Neuron (in vitro differentiated cells): ENCODE measurements at regions not wholly inside any gene's neighbourhood (a gene's known extent, or its start where the extent isn't known, plus 50 kb on each side); places are given as distances from the start of the nearest gene placed in this dataset.
A peak's percentile ranks its signal among the peaks of the same experiment; 100 is the strongest.

Experiments
- H2AFZ ChIP-seq: one replicate; pipeline ENCODE4 v1.6.1; 2013; ENCODE audit warnings: low read depth, mild to moderate bottlenecking, inconsistent platforms, low read length, moderate library complexity
- H3K27me3 ChIP-seq: one replicate; pipeline ENCODE4 v1.6.1; 2013; ENCODE audit warnings: low read length; ENCODE audit not compliant: insufficient read depth
- H3K36me3 ChIP-seq: one replicate; pipeline ENCODE4 v1.6.1; 2013; ENCODE audit warnings: low read length; ENCODE audit not compliant: insufficient read depth
- H3K4me1 ChIP-seq: one replicate; pipeline ENCODE4 v1.6.1; 2013; ENCODE audit warnings: low read length; ENCODE audit not compliant: insufficient read depth
- H3K4me3 ChIP-seq: 2 replicates; pipeline ENCODE4 v1.5.1; 2013; ENCODE audit warnings: mild to moderate bottlenecking, low read length, moderate library complexity
- H3K9me3 ChIP-seq: one replicate; pipeline ENCODE4 v1.6.1; 2013; ENCODE audit warnings: low read length

DNA sequence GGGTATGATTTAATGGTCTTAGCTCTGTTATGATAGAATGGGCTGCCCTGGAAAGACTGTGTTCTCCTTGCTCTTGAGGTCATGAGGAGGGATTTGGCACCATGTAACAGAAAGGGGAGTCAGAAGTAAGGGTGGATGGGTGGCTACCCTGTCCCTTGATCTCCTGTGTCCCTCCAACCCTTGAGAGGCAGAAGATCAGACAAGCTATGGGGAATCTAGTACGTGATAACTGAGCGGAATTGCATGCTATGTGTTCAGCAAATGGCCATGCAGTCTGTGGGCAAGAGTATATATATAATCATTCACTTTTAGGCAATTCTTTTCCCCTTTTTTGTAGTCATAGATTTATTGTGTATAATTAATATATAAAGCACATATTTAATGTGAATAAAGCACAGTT is 174.9 kb downstream of the SEC23IP start:
- no peak overlapping the region for H2AFZ ChIP-seq

DNA sequence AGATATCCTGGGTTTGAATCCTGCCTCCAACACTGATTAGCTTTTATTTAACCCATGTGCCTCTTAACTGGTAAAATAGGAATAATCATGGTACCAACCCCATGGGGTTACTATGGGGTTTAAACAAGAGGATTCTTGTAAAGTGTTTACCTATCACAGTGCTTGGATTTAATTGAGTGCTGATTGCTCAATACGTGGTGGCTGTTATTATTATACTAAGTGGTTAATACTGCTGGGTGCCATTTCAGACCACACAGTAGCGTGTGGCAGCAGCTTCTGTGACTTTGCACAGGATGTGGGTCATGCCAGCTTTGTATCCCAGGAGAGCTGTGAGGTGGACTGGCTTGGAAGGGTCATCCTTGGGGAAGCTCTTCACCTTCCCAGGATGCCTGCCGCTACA is 177.2 kb downstream of the SEC23IP start:
- H3K9me3 ChIP-seq = no peaks in the 10 kb centered on the region
- no peak overlapping the region for H3K4me3 ChIP-seq
- H3K27me3 ChIP-seq = no peaks in the 10 kb centered on the region
- no peak overlapping the region for H2AFZ ChIP-seq
- no peaks in the 10 kb centered on the region for H3K36me3 ChIP-seq
- H3K4me1 ChIP-seq = no peaks in the 10 kb centered on the region

More for the DNA sequence above, 174.9 kb downstream of the SEC23IP start:
- Histone ChIP-seq H3K9me3 (no peaks in the 10 kb centered on the region), H3K4me1 (no peaks in the 10 kb centered on the region), H3K36me3 (no peaks in the 10 kb centered on the region), H3K27me3 (peaks cover 5% of the 10 kb centered on the region), H3K4me3 (no peak overlapping the region)

DNA sequence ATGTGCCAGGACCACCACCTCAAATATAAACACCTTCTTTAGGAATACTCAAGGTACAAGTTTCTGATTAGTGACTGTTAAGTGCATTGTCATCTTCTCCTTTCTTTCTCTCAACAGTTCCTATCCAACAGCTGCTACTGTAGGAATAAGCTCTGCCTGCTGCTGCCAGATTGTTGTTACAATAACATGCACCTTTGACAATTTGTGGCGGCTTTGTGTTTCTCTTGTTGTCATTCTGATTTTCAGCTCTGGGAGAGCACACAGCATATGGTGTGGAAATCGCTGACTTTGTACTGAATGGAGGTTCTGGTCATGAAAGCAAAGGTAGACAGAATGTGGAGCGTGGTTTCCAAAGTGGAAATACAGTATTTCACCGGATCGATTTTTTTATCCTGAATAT is 182.8 kb downstream of the SEC23IP start:
- H3K36me3 ChIP-seq = no peaks in the 10 kb centered on the region
- H2AFZ ChIP-seq = no peak overlapping the region
- H3K9me3 ChIP-seq = no peaks in the 10 kb centered on the region
- H3K4me3 ChIP-seq = no peak overlapping the region
- H3K27me3 ChIP-seq = peaks cover 5% of the 10 kb centered on the region
- no peaks in the 10 kb centered on the region for H3K4me1 ChIP-seq

DNA sequence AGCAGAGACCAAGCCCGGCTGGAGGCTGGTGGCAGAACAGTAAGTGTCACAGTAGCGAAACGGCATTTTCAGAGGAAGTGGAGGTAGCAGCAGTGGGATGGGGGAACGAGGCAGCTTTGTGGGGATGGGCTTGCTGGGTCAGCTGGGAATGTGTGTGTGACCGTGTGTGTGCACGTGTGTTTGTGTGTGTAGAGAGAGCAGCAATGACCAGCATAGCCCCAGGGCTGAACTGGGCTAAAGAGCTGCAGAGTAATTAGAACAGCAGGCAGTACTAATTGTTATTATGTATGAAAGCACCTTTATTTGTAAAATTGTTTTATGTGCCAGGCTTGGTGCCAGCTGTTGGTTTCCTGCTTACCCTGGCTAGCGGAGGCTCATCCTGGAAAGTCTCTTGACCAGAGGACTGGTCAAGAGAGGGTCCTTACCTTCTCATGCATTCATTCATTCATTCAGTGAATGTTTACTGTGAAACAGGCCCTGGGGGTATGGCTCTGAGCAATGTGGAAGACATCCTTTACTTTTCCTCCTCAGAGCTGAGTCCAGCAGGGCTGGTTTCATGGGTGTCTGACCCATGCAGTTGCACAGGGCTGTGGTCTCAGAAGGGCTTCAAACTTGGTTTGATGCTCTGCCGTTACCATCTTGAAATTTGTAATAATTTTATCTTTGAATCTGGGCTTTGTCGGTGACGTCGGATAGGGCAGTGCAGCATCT is 184.6 kb downstream of the SEC23IP start:
- Histone ChIP-seq H3K36me3 (no peaks in the 10 kb centered on the region), H3K4me3 (no peak overlapping the region), H2AFZ (peak overlapping the region; percentile 22), H3K4me1 (no peaks in the 10 kb centered on the region), H3K27me3 (peaks cover 5% of the 10 kb centered on the region), H3K9me3 (no peaks in the 10 kb centered on the region)

DNA sequence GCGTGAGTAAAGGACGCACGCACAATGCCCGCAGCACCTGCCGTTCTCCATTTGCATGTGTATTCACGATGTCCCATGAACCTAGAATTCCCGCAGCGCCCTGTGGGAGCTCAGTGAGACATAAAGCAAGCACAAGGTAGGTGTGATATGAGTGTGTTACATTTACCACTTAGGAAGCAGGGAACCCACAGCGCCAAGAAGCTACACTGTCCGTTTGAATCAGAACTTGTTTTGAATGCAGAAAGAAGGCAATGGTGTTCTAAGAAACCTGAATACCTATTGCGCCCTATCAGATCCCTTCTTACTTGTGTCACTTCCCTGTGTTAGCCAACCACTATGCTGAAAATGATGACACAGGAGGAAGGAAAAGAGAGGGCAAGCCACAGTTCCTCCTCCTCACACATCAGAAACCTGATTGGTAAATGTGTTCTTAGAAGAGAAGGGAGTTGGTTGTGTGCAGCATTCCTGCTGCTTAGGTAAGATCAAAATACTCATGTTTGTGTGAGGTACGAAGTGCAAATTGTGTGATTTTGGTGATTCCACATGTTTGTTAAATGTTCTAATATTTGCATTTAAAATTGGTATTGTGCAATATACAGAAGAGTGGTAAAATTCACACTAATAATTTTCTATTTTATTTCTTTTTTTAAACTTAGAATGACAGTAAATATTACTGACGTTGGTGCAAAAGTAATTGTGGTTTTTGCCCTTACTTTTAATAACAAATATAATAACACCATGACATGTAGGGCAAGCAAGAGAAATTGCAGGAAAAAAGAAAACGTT is 185.4 kb downstream of the SEC23IP start:
- Histone ChIP-seq H2AFZ (peak overlapping the region; percentile 22), H3K4me1 (no peaks in the 10 kb centered on the region), H3K4me3 (no peak overlapping the region), H3K27me3 (peaks cover 5% of the 10 kb centered on the region), H3K36me3 (no peaks in the 10 kb centered on the region), H3K9me3 (no peaks in the 10 kb centered on the region)

DNA sequence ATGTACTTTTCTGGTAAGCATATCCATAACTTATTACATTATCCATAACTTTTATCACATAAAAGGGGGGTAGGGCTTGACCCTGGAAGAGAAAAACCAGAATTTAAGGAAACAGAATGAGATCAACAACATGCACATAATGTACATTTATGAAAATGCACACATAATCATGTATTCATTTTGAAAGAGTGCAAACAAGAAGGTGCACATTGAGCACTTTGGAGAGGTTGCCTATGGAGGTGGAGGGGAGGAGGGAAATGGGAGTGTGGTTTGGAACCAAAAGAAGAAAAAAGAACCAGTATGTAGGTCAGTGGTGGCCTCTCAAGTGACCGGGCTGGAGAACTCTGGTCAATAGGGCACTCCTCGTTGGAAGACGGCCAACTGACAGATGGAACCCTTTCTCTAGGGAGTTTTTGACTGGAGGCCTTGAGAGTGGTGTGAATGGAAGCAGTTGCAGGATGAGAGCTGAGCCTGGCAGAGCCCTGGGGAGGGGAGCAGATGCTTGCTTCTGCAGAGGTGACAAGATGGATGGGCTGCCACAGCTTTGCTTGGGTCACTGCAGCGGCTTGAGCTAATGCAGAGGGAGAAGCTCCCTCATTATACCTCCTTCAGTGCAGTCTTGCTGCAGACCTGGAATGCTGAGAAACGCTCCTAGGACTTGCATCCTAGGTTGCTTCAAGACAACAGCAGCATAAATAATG is 192.7 kb downstream of the SEC23IP start:
- Histone ChIP-seq H3K4me3 (no peak overlapping the region), H2AFZ (no peak overlapping the region), H3K4me1 (no peaks in the 10 kb centered on the region), H3K27me3 (no peaks in the 10 kb centered on the region), H3K9me3 (no peaks in the 10 kb centered on the region), H3K36me3 (no peaks in the 10 kb centered on the region)

DNA sequence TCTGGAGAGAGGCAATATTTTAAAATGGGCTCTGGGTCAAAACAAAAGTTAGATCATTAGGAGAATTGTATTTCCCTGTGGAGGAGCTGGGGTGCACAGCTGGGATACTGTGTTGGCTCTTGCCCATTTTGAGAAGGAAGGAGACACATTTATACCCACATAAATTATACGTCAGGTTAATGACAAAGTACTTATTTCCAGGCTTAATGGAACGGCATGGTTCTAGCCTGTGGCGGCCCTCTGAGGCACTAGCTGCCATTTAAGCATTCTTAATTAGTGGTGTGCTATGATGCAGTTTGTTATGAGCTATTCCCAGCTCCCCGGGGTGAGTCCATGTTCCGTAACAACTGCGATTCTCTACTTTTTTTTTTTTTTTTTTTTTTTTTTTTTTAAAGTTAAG is 193.5 kb downstream of the SEC23IP start:
- H3K27me3 ChIP-seq = no peaks in the 10 kb centered on the region
- no peak overlapping the region for H3K4me3 ChIP-seq
- H3K9me3 ChIP-seq = no peaks in the 10 kb centered on the region
- H3K4me1 ChIP-seq = no peaks in the 10 kb centered on the region
- H3K36me3 ChIP-seq = no peaks in the 10 kb centered on the region
- no peak overlapping the region for H2AFZ ChIP-seq

DNA sequence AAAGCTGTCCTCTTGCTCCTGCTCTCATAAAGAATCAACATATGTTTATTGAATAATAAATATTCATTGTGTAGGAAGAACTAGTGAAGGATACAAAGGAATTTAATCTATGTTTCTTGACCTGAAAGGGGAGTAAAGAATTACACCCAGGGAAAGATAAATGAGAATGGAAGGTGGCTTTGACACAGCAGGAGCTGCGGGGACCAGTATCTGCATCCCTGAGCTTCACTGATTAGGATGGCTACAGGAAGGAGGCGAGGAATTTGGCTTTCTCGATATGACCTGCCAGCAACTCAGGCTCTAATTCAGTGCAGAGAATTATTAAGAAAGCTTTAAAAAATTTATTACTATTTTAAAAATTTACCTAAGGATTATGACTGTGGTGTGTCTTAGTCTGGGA is 194.6 kb downstream of the SEC23IP start:
- Histone ChIP-seq H3K9me3 (no peaks in the 10 kb centered on the region), H3K27me3 (no peaks in the 10 kb centered on the region), H3K36me3 (no peaks in the 10 kb centered on the region), H3K4me3 (no peak overlapping the region), H3K4me1 (no peaks in the 10 kb centered on the region), H2AFZ (no peak overlapping the region)

DNA sequence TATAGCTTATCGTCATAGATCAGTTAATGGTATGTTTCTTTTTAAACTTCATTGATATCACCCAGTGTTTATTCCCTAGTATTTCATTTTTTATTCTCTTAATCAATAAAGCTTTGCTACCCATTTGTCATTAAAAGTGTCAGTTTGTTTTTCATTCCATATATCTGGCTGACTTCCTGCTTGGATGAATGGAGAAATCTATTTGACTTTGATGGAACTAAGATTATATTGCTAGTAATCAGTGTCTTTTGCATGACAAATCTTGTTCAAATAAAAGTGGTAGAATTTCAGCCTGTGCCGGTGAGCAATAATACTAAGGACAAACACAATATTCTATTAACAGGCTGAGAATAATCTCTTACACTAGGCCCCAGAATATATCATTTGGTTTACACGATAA is 203.3 kb downstream of the SEC23IP start:
- Histone ChIP-seq H3K4me3 (no peak overlapping the region), H3K27me3 (no peaks in the 10 kb centered on the region), H3K36me3 (no peaks in the 10 kb centered on the region), H2AFZ (no peak overlapping the region), H3K9me3 (no peaks in the 10 kb centered on the region), H3K4me1 (peaks cover 7% of the 10 kb centered on the region)

DNA sequence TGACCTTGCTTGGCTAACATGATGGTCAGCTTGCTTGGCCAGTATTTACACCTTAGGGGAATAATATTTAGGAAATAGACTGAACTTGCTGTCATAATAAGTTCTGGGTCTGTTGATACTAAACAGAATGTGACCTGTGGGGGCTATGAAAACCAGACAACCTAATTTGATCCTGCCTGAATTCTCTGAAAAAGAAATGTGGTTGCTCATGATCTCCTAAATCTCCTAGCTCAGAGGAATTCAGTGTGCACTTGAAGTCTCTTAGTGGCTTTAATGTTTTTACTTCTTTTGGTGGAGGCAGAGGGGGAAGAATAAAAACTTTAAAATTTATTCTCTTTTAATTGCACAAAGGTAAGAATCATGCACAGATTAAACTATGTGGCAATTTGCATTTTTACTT is 205.2 kb downstream of the SEC23IP start:
- H3K9me3 ChIP-seq = no peaks in the 10 kb centered on the region
- H2AFZ ChIP-seq = no peak overlapping the region
- H3K27me3 ChIP-seq = no peaks in the 10 kb centered on the region
- no peaks in the 10 kb centered on the region for H3K36me3 ChIP-seq
- H3K4me1 ChIP-seq = peaks cover 7% of the 10 kb centered on the region
- no peak overlapping the region for H3K4me3 ChIP-seq

DNA sequence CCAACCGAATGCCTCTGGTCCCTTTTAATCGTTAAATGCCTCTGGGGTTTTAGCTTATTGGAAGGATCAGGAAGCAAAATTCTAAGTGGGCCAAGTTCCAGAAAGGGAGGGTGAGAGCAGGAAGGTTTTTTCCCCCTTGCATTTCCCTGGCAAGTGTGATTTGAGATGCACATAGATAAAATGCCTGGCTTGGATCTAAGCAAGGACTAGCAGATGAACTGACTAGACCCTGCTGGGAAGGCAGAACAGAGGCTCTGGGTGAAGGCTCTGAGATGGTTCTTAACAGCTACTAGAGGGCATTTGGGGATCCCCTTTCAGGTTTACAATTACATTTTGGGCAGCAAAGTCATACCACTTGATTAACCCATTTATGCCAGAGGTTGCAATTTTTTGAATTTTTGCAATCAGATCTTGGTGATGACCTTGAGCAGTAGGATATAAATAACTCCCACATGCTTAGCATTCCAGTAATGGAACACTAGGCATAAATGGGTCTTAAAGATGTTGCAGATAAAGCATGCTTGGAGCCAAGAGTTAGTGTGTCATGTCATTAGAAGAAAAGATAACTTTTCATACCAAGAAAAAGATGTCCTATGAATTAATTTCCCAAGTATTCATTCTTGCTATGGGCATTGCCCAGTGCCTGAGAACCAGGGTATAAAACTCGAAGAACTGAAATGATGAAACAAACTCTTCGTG is 205.9 kb downstream of the SEC23IP start:
- H3K27me3 ChIP-seq = no peaks in the 10 kb centered on the region
- H2AFZ ChIP-seq = no peak overlapping the region
- H3K4me1 ChIP-seq = peaks cover 7% of the 10 kb centered on the region
- H3K36me3 ChIP-seq = no peaks in the 10 kb centered on the region
- no peaks in the 10 kb centered on the region for H3K9me3 ChIP-seq
- H3K4me3 ChIP-seq = no peak overlapping the region

DNA sequence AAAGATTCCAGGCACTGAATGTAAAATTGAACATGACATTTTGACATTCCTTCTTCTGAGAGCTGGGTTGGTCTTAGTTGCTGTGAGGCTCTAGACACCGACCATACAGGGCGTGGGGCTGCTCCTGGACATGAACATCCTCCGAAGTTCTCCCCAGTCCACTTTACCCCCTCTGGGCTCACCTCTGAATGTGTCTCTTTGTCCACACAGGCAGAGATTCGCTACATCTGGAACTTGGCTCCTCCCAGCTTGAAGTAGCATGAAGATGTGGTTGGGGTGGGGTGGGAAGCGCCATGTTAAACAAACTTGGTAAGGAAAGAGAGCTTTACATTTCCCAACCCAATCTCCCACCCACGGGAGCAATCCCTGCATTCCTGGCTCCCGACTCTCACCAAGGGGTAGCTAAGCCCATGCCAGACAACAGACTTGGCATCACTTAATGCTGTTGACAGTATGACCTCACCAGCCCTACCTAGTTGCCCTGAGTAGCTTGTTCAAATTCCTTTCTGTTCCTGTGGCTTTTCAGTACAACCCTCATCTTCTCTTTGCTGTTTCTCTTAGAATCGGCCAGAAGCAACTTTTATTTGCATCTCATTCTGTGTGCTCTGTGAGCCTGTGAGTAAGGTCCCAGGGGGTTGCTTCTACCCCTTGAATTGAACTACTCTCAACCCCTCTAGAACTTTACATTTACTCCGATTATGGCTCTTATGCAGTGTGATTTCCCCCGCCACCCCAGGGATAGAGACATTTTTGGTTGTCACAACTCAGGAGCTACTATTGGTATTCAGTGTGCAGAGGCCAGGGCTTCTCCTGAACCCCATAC is 211.4 kb downstream of the SEC23IP start:
- Histone ChIP-seq H3K27me3 (no peaks in the 10 kb centered on the region), H3K36me3 (no peaks in the 10 kb centered on the region), H3K9me3 (no peaks in the 10 kb centered on the region), H3K4me3 (no peak overlapping the region), H3K4me1 (peaks cover 2% of the 10 kb centered on the region), H2AFZ (no peak overlapping the region)
